GM18858 (cell line): ENCODE measurements at regions not wholly inside any gene's neighbourhood (a gene's known extent, or its start where the extent isn't known, plus 50 kb on each side); places are given as distances from the start of the nearest gene placed in this dataset.
"Not testable (repeated sequence)": the region's sequence is repeated elsewhere in the genome, so short reads cannot be mapped to it uniquely, and the experiment has no call there.

ENCODE experiments used
- ATAC-seq: cut with Tn5 transposase; IDR thresholded peaks from one replicate; pipeline ENCODE4 v1.9.1; 2021; ENCODE audit not compliant: unreplicated experiment

DNA sequence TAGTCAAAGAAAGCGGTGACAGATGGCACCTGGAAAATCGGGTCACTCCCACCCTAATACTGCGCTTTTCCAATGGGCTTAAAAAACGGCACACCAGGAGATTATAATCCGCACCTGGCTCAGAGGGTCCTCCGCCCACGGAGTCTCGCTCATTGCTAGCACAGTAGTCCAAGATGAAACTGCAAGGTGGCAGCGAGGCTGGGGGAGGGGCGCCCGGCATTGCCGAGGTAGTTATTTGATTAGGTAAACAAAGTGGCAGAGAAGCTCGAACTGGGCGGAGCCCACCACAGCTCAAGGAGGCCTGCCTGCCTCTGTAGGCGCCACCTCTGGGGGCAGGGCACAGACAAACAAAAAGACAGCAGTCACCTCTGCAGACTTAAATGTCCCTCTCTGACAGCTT lies 521.1 kb downstream of the ETNK1 start:
- ATAC-seq = not testable (repeated sequence)

DNA sequence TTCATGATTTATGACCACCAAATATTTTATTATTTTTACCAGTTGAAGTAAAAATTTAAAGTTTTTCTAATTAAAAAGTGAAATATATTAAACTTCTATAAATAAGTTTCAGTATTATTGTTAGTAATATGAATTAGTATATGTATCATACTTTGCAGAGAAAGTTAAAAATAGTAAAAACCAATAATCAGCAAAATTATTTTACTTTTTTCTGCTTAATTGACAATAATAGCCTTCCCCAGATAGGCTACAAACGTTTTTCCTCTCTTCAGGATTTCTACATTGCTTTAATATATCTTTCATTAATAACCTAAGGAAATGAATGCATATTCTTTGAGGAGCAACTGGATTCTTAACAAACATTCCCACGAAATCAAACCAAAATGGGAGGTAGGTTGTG lies 543.5 kb downstream of the ETNK1 start:
- no peak for ATAC-seq

DNA sequence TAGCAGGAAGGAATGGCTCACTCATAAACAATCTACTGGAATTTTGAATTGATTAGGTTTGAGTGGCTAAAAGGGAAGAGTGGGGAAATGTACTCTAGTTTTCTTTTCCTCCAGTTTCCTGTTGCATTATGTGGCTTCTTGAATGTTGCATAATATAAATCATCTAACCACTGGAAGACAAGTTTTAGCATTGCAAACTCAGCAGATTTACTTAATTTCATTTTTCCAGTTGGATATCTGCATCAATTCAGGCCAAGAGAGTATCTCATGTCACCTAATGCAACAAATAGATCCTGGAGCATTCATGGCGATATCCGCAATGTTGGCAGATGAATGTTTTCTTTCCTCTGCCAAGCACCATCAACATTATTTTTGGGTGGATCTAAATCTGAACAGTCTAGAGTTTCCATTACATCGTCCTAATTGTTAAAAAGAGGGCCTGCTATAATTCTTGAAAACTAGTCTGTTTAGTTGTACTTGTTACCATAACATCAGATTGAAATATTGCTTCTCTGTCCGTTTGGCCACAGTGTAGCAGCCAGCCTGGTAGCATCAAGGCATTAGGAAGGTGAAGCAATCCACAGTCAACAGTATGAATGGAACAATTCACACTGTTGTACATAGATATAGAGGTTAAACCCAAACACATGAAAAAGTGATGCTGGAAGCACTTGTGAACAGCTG lies 544.2 kb downstream of the ETNK1 start:
- ATAC-seq = no peak

DNA sequence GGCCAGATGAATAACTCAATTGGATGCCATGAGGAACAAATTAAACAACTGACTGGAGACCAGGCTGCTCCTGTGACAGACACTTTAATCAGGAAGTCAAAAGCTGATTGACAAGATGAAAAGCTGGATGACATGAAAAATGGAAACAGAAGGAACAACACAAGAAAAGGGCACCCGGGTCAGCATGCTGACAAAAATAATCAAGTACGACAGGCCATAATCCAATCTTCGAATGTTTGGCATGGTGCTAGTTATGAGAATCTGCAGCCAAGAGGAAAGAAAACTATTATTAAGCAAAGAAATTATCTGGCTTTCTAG lies 544.7 kb downstream of the ETNK1 start:
- no peak for ATAC-seq

DNA sequence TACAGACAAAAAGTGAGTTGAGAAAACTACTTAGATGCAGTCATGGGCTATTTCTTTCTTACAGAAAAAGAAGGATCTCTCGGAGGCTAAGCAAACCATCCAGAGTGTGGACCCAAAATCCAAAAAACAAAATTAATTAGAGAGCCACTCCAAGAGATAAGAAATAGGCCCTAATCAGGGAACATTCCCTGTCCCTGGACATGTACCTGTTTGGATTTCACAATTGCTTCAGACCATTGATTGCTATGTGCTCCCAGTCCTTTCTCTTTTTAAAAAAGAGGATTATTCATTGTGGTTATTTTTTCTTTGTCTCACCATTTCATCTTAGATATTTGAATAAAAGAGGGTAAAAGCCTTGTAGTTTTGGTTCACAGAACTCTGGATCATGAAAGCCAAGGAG lies 549.9 kb downstream of the ETNK1 start:
- ATAC-seq = no peak

DNA sequence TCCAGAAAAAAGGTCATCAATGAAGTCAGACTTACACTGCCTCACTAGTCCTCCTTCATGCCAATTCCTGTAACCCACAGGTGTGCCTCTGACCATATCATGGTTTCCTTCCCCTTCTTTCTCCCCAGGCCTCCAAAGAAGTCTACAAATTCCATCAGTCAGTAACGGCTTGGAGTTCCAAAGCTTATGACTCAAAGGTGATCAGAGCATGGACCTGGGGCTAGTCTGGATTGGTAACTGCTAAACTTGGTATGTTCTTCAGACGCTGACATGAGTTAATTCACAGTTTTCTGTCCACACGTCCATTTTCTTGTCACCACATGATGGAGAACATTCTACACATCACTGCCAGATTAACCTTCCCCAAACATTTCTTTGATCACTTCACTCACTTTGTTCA lies 560.4 kb downstream of the ETNK1 start:
- no peak for ATAC-seq

DNA sequence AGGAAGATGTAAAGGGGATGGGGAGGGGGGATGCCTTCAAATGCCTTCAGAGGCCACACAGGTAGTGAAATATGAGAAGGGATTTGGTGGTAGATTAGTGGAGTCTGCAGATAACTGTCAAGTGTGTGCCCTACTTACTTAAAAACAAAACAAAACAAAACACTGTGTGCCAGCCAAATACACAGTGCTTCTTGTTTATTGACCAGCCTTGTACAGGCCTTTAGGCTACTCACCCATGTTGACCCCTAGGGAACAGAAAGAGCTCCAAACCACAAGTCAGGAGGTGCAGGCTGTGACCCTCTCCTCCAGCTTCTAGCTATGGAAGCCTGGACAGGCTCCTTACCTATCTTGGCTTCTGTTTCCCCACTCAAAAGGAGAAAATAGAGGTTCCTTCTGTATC lies 562.0 kb downstream of the ETNK1 start:
- ATAC-seq = no peak

DNA sequence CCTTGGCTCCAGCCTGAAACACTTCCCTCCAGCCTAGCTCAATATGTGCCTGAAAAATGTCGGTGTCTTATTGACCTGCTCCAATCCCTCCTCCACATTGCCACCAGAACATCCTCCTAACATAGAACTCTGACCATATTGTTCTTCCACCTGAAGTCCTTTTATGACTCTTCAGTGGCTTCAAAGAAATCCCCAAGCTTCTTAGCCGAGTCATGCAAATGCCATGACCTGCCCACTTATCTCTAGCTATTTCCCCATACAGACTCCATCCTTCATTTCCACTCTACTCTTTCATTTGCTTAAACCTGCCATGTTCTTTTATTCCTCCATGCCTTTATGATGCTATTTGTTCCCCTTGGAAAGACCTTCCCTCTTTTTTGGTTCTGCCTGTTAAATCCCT lies 568.6 kb downstream of the ETNK1 start:
- ATAC-seq = no peak

DNA sequence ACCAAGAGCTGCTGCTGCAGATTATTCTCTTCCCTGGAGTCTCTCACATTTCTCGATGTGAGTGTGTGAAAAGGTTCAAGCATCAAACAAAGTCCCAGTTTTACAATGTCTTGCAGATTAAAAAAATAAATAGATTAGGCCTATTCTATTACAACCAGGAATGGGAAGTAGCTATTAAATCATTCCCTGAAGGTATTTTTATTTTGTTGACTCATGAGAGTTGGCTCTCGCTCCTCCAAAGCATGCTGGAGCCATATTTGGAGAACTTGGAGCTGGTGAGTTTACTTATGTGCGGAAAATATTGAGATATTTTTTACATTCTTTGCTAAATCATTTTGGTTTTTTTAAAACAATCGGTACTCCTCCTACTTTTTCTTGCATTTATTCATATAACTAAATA lies 572.3 kb downstream of the ETNK1 start:
- ATAC-seq = no peak

DNA sequence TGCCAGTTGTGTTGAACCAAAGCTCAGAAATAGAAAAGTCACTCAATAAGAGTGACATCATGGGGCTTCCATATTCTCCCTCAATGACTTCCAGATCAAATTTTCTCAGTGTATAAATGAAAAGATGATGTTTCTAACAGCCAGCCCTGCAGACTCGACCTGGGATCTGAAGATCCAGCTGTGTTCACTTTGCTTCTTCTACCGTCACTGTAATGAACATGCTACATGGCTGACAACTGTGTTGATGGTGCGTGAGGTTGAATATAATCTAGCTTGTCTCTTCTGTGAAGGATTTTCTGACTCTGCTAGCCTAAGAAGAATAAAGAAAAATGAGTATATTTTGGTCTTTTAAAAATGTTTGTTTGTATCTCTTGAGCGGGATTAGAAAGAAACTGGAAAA lies 577.8 kb downstream of the ETNK1 start:
- no peak for ATAC-seq

DNA sequence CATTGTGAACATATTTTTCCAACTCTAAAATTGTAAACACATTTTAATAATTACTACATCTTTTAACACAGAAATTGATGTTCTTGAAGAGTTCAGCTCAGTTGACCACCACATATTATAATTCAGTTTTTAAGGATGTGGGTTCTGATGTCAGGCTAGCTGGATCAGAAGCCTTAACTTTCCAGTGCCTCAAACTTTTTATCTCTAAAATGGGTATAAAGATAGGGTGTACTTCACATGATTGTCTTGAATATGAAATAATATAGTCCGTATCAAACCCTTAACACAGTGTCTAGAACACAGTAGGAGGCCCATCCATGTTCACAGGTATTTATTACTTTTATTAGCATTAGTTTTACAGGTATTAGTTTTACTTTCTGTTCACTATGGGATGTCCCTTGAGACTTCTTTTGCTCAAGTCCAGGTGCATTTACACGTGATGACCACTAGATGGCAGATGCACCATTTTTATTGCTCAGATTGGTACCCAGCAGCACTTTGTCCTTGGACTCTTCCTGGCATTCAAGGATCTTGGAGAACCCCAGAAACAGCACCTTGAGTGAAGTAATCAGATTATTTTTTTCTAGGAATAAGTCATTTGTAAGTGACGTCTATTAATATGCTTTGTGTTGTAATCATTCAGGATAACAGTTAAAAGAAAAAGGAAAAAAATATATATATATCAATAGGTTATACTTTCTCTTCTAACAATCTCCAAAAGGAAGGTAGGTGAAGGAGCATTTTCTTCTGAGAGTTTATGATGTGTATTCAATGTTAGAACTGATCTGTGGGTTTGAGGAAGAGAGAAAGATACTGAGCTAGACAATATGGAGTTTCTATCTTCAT lies 580.2 kb downstream of the ETNK1 start:
- peak; percentile 91 for ATAC-seq

DNA sequence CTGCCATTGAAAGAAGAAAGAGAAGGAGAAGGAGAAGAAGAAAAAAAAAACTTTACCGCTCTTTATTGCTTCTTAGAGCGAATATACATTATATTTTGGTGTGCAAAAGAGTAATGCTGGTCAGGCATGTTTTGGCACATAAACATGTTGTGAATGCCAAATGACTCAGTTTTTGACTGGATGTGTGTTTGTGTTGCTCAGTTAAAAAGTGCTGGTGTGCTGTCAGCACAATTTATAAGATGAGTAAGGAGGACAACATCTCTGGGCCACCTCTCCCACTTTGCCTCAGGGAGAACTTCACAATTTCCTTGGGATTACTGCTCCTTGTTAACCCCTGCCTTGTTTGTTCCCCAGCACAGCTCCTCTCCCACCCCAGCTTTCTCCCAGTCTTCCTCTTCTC lies 584.8 kb downstream of the ETNK1 start:
- ATAC-seq = no peak

DNA sequence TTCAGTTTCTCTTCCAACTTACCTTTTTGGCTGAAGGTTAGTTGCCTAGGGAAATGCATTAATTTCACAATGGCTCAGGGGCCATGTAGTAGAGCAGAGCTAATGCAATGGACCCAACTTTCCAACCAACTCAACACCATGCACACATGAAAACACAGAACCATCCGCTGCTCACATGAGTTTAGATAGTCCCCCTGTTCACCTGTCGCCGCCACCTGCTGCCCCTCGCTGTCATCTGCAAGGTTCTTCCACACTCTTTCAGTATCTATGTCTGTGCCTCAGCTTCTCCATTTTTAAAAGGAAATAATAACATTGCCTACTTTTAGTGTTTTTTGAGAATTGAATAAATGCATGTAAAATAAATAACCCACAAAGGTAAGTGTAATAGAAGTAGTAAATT lies 585.6 kb downstream of the ETNK1 start:
- no peak for ATAC-seq

DNA sequence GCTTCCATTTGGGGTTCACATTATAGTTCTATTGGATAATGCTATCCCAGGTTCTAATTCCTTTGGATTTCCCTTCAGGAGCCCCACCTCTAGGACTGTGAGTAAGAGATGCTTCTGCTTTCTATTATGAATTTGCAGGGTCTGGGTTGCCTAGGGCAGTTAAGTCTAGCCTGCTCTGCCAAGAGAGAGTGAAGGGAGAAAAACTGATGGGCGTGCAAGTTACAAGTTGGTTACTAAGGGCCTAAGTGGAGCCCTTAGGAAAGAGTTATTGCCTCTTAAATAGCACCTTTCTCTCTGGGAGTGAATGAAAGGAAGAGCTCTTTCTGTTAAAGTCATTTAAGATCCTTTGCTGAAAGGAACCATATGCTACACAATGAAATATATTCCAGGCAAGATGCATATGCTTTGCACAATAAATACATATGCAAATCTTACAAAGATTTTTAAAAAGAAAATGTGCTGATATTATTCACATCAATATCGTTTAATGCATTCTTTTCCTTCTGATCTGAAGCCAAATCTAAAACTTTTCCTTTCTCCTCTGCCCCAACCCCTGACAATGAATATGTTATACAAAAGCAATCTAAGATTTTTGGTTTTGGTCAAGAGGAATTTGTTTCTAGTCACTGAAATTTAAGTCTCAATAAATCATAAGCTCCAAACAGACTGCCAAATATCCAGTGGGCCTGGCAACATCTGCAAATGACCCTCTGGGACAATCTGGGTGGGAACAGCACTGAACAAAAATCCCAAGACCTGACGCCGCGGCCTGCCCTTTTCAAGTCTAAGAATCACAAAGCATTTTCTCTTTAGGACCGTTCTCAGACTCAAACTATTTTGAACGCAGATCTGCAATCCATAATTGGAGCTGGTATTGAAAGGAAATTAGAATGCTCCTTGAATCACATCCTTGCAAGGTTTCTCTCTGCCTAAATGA lies 586.7 kb downstream of the ETNK1 start:
- no peak for ATAC-seq

DNA sequence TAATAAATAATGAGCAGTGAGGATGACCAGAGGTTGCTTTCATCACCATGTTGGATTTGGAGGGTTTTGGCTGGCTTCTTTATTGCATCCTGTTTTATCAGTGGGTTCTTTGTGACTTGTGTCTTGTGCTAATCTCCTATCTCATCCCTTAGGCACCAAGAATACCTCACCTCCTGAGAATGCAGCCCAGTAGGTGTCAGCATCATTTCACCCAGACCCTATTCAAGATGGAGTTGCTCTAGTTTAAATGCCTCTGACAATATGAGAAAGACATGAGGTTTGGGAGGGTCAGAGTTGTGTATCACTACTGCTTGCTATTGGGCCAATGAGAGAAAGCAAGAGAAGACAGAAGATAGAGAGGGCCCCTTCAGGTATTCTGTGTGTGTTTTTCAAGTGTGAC lies 592.2 kb downstream of the ETNK1 start:
- ATAC-seq = no peak

DNA sequence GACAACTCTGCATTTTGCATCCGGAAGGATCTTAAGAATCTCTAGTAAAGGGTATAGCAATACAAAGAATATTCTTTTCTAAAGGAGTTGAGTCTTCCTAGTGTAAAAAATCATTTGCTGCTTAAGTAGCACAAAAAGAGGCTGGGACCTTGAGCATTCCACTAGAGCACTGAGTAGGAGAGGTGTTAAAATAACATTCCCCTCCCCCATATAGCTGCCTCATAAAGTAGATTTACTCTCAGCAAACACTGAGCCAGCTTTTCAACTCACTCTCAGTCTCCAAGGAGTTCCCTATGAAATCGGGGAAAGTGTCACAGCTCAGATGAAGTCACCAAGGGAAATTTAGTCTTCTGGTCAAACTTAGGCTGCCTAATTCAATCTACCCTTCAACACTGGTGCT lies 592.7 kb downstream of the ETNK1 start:
- ATAC-seq = no peak

DNA sequence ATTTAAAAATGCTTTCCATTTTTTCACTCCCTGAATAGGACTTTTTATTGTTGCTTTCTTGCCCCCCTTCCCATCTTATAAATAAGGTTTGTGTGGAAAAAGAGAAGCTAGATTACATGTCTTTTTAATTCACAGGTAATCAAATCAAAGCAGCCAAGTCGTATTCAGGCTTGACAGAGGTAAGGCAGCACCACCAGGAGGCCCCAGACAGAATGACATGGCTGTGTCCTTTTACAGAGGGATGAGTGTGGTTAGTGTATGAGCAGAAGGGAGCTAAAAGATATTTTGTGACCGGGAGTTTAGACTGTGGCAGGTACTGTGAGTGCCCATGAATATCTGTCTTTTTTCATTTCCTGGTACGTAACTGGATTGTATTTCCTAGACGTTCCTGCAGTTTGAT lies 596.1 kb downstream of the ETNK1 start:
- no peak for ATAC-seq

DNA sequence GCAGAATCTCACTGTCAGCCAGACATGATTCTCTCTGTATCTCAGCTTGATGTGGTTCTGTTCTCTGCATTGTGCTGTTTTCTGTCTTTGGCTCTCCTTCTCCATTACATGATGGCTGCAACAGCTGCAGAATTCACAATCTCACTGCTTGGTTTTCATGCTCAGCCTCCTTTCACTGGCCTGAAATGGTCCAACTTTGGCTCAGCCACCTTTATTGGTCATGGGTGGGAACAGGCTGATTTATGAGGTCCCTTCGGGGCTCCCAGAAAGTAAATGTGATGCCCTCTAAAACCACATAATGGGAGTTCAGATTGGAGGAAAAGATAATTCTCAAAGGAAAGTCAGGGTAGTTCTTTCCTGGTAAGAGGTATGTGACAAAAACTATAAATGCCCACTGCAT lies 597.0 kb downstream of the ETNK1 start:
- ATAC-seq = no peak

DNA sequence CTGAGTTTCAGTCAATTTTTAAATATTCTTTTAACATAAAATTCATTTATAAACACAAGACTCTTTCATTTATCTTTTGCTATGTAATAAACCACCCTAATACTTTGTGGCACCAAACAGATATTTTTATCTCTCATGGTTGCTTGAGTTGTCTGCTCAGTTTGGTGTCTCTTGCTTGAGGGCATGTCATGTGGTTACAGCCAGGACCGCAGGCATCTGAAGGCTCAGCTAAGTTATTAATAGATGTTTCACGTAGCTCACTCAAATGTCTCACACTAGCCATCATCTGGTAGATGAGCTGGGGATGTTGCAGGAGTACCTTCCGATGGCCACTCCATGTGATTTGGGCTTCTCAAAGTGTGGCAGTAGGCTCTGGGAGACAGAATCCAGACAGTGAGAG lies 597.8 kb downstream of the ETNK1 start:
- no peak for ATAC-seq

DNA sequence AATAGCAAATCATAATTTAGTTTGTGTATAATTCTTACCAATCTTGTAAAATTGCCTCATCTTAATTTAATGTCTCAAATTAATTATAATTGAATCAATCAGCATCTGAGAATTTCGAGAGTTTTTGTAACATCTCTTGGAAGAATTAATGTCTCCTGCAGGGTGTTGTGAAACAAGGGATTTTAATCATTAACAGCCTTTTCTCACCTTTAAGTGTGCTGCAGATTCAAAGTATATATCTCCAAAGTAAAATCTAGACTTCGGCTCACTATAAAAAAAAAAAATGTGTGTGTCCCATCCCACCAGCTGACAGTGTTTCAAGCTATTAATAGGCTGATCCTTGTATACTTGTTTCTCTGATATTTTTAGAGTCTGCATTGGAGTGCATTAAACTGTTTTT lies 603.1 kb downstream of the ETNK1 start:
- no peak for ATAC-seq

DNA sequence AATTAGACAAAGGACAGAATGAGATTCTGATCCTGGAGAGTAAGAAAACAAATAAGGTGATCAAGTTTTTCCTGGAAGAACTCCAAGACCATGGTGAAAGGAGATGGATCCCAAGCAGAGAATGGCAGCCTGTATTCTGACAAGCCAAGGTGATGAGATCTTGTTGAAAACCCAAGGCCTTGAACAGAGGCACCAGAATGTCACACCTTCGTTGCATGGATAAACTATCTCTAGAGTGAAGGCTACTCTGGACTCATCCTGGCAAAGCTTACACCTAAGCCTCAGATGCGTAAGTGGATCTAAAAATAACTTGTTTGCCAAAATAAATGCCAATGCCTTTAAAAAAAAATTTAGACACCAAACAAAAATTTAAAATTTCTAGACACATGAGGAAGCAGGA lies 605.9 kb downstream of the ETNK1 start:
- no peak for ATAC-seq
